ENCODE measurements at regions not wholly inside any gene's neighbourhood (a gene's known extent, or its start where the extent isn't known, plus 50 kb on each side); places are given as distances from the start of the nearest gene placed in this dataset.

DNA sequence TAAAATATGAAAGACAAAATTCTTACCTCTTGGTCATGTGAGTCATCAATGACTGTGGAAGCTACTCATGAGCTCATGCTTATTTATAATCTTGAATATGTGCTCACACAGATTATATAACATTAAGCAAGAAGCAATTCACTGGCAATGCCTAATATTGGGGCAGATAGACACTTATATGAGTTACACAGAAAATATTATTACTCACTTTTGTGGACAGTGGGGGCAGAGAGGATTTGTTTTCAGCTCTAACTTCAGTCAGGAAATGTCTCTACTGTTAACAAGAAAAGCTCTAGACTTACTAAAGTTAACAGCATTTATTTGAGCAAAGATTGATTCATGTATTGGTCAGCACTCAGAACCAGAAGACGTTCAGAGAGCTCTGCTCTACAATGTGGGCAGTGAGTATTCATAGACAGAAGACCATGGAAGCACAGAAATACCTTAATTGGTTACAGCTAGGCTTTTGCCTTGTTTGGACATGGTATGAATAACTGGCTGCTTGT, 85.8 kb upstream of the AHI1 start:
- no peak overlapping the region for H3K4me3 ChIP-seq (ENCODE audit: low read depth, low read length)
- H3K27me3 ChIP-seq (ENCODE audit: insufficient read depth, low read depth, severe bottlenecking): no peaks in the 10 kb centered on the region
- H3K9me3 ChIP-seq (ENCODE audit: severe bottlenecking): no peaks in the 10 kb centered on the region
- no peaks in the 10 kb centered on the region for H3K36me3 ChIP-seq
- TF ChIP-seq, protein P1, sequence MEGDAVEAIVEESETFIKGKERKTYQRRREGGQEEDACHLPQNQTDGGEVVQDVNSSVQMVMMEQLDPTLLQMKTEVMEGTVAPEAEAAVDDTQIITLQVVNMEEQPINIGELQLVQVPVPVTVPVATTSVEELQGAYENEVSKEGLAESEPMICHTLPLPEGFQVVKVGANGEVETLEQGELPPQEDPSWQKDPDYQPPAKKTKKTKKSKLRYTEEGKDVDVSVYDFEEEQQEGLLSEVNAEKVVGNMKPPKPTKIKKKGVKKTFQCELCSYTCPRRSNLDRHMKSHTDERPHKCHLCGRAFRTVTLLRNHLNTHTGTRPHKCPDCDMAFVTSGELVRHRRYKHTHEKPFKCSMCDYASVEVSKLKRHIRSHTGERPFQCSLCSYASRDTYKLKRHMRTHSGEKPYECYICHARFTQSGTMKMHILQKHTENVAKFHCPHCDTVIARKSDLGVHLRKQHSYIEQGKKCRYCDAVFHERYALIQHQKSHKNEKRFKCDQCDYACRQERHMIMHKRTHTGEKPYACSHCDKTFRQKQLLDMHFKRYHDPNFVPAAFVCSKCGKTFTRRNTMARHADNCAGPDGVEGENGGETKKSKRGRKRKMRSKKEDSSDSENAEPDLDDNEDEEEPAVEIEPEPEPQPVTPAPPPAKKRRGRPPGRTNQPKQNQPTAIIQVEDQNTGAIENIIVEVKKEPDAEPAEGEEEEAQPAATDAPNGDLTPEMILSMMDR (IDR thresholded peaks at IDR 0.05; ENCODE audit: low read depth, low read length): no peak
- no peak for DNase-seq
- no peak overlapping the region for H3K27ac ChIP-seq

DNA sequence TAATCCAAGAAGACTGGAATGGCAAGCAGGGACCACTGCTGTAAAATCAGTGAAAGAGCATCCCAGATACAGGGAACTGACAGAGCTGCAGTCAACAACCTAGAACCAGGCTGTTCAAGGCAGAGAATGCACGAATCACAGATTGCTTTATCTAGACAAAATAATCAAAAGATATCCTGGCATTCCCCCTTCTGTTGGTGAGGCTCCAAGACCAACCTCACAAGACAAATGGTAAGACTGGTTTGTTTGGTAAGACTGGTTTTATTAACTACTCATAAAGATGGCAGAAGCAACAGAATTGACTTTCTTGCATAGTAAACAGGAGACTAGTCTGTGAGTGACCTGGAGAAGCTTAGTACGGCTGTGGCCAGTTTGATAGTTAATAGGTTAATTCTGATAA, 88.8 kb upstream of the AHI1 start:
- Histone ChIP-seq H3K36me3 (no peaks in the 10 kb centered on the region), H3K27me3 (ENCODE audit: insufficient read depth, low read depth, severe bottlenecking) (no peaks in the 10 kb centered on the region), H3K4me3 (ENCODE audit: low read depth, low read length) (no peak overlapping the region), H3K9me3 (ENCODE audit: severe bottlenecking) (no peaks in the 10 kb centered on the region), H3K27ac (no peak overlapping the region)
- TF ChIP-seq, protein P1 (IDR thresholded peaks at IDR 0.05; ENCODE audit: low read depth, low read length): no peak
- no peak for DNase-seq

DNA sequence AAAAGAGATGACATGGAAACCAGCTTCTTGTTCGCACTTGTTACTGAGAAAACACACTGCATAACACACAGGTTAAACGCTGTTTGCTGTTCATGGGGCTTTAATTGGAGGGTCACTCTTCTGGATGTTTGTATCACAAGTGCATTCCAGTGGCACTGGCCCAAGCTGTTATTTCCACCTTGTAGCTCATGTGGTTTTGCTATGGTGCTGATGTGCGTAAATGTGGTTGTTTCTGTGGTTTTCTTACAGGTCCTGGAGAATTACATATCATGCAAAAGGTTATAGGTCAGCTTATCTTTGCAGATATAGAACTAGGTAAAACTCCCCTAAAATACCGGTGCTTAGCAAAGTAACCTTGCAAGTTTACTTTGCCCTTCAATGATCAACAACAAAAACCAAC, 89.3 kb upstream of the AHI1 start:
- no peak for DNase-seq
- Histone ChIP-seq H3K27ac (no peak overlapping the region), H3K27me3 (ENCODE audit: insufficient read depth, low read depth, severe bottlenecking) (no peaks in the 10 kb centered on the region), H3K9me3 (ENCODE audit: severe bottlenecking) (no peaks in the 10 kb centered on the region), H3K4me3 (ENCODE audit: low read depth, low read length) (no peak overlapping the region), H3K36me3 (no peaks in the 10 kb centered on the region)
- TF ChIP-seq, protein P1 (IDR thresholded peaks at IDR 0.05; ENCODE audit: low read depth, low read length): no peak

DNA sequence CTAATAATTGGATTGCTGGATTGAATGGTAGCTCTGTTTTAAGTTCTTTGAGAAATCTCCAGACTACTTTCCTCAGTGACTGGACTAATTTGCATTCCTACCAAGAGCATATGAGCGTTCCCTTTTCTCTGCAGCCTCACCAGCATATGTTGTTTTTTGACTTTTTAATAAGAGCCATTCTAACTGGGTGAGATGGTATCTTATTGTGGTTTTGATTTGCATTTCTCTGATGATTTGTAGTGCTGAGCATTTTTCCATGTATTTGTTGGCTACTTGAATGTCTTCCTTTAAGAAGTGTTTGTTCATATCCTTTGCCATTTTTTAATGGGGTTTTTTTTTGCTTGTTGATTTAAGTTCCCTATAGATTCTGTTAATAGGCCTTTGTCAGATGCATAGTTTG, 94.7 kb upstream of the AHI1 start:
- no peak overlapping the region for H3K4me3 ChIP-seq (ENCODE audit: low read depth, low read length)
- no peaks in the 10 kb centered on the region for H3K27me3 ChIP-seq (ENCODE audit: insufficient read depth, low read depth, severe bottlenecking)
- DNase-seq: no peak
- no peaks in the 10 kb centered on the region for H3K36me3 ChIP-seq
- no peaks in the 10 kb centered on the region for H3K9me3 ChIP-seq (ENCODE audit: severe bottlenecking)
- no peak overlapping the region for H3K27ac ChIP-seq
- TF ChIP-seq, protein P1 (IDR thresholded peaks at IDR 0.05; ENCODE audit: low read depth, low read length): no peak

DNA sequence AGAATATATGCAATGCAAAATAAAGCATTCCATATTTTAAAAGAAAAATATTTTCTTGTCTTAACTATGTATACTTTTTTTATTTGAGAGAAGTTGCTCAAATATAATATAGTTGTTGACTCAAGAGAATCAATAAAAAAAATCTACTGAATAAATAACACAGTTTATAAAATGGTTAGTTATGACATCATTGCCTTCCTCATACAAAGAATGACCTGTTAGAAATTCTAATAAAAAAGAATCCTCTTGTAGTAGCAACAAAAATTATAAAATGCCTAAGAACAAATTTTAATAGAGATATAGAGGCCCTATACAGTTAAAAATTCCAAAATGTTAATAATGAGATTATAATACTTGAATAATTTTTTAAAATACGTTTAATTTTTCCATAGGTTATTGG, 96.5 kb upstream of the AHI1 start:
- Histone ChIP-seq H3K27me3 (ENCODE audit: insufficient read depth, low read depth, severe bottlenecking) (no peaks in the 10 kb centered on the region), H3K4me3 (ENCODE audit: low read depth, low read length) (no peak overlapping the region), H3K27ac (no peak overlapping the region), H3K36me3 (no peaks in the 10 kb centered on the region), H3K9me3 (ENCODE audit: severe bottlenecking) (no peaks in the 10 kb centered on the region)
- TF ChIP-seq, protein P1 (IDR thresholded peaks at IDR 0.05; ENCODE audit: low read depth, low read length): no peak
- no peak for DNase-seq

DNA sequence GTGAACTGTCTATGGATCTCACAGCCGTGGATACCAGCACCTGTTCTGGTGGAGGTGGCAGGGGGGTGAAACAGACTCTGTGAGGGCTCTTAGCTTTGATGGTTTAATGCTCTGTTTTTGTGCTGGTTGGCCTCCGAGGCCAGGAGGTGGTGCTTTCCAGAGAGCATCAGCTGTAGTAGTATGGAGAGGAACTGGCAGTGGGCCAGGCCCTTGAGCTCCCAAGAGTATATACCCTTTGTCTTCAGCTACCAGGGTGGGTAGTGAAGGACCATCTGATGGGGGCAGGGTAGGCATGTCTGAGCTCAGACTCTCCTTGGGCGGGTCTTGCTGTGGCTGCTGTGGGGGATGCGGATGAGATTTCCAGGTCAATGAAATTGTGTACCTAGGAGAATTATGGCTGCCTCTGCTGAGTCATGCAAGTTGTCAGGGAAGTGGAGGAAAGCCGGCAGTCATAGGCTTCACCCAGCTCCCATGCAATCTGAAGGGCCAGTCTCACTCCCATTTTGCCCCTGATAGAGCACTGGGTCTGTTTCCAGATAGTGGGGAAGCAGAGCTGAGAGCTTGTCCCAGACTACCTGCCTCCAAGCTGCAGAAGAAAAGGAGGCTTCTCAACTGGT, 102.7 kb upstream of the AHI1 start:
- no peaks in the 10 kb centered on the region for H3K9me3 ChIP-seq (ENCODE audit: severe bottlenecking)
- no peak for DNase-seq
- TF ChIP-seq, protein P1 (IDR thresholded peaks at IDR 0.05; ENCODE audit: low read depth, low read length): no peak
- H3K4me3 ChIP-seq (ENCODE audit: low read depth, low read length): no peak overlapping the region
- H3K27me3 ChIP-seq (ENCODE audit: insufficient read depth, low read depth, severe bottlenecking): no peaks in the 10 kb centered on the region
- no peak overlapping the region for H3K27ac ChIP-seq
- H3K36me3 ChIP-seq: no peaks in the 10 kb centered on the region

Data from WERI-Rb-1 (cell line).